Common myeloid progenitor, CD34-positive (primary cell): ENCODE measurements at regions not wholly inside any gene's neighbourhood (a gene's known extent, or its start where the extent isn't known, plus 50 kb on each side); places are given as distances from the start of the nearest gene placed in this dataset.

Experiments
- CTCF ChIA-PET: fragments of 350-600 bp; sonication (Branson Sonifier 250); formaldehyde crosslinking; loops from one replicate; lab custom pipeline; 2021; ENCODE audit warnings: antibody characterized with exemption; lab: Charles Lee
- POLR2A ChIA-PET: fragments of 350-600 bp; sonication (Branson Sonifier 250); formaldehyde crosslinking; loops from one replicate; lab custom pipeline; 2021; ENCODE audit warnings: antibody characterized with exemption; lab: Charles Lee
- DNase-seq, 3 donors: peaks; one replicate each; pipeline versions ENCODE4 v3.0.0 to v3.0.0-alpha.2; 2013
- H3K27ac ChIP-seq, 2 experiments: 1 replicate in 1 of 2; 2 replicates in 1 of 2; pipeline ENCODE4 v1.7.0; 2013; ENCODE audit warnings: inconsistent platforms in 2 of 2, low read length in 2 of 2, mild to moderate bottlenecking in 2 of 2, low read depth in 1 of 2, moderate library complexity in 1 of 2; ENCODE audit not compliant: severe bottlenecking in 2 of 2, insufficient read depth in 1 of 2, poor library complexity in 1 of 2
- H3K27me3 ChIP-seq, 5 experiments: replicated peaks in 2 of 5; 1 replicate in 3 of 5; 2 replicates in 2 of 5; pipeline versions ENCODE4 v1.6.1 to v1.7.0; 2013; ENCODE audit warnings: low read length in 4 of 5, mild to moderate bottlenecking in 2 of 5, moderate library complexity in 2 of 5, inconsistent platforms in 1 of 5; ENCODE audit not compliant: insufficient read depth in 5 of 5, control insufficient read depth in 4 of 5
- H3K36me3 ChIP-seq, 4 experiments: 1 replicate in 2 of 4; 2 replicates in 2 of 4; pipeline versions ENCODE4 v1.6.1 to v1.7.0; 2013; ENCODE audit warnings: low read length in 3 of 4, control low read depth in 1 of 4, mild to moderate bottlenecking in 1 of 4; ENCODE audit not compliant: control insufficient read depth in 4 of 4, insufficient read depth in 4 of 4
- H3K4me1 ChIP-seq, 4 experiments: 1 replicate in 3 of 4; 2 replicates in 1 of 4; pipeline versions ENCODE4 v1.6.1 to v1.7.1; 2013; ENCODE audit warnings: low read length in 3 of 4, mild to moderate bottlenecking in 3 of 4, control low read depth in 1 of 4, inconsistent platforms in 1 of 4, moderate library complexity in 1 of 4; ENCODE audit not compliant: control insufficient read depth in 4 of 4, insufficient read depth in 4 of 4; ENCODE audit errors: control extremely low read depth in 1 of 4
- H3K4me3 ChIP-seq, 7 experiments: 1 replicate in 4 of 7; 2 replicates in 3 of 7; pipeline versions ENCODE4 v1.5.1 to v1.7.0; 2013; ENCODE audit warnings: mild to moderate bottlenecking in 7 of 7, low read length in 6 of 7, moderate library complexity in 6 of 7, inconsistent platforms in 2 of 7, low read depth in 2 of 7, control low read depth in 1 of 7; ENCODE audit not compliant: insufficient read depth in 4 of 7, control insufficient read depth in 1 of 7; ENCODE audit errors: extremely low read depth in 1 of 7
- H3K9me3 ChIP-seq, 5 experiments: 1 replicate in 4 of 5; 2 replicates in 1 of 5; pipeline versions ENCODE4 v1.6.1 to v1.7.1; 2013; ENCODE audit warnings: low read length in 4 of 5, mild to moderate bottlenecking in 2 of 5, inconsistent platforms in 1 of 5, low read depth in 1 of 5, moderate library complexity in 1 of 5; ENCODE audit not compliant: control insufficient read depth in 4 of 5, insufficient read depth in 2 of 5; ENCODE audit errors: control extremely low read depth in 1 of 5
- WGBS: methylation state at CpG from one replicate; pipeline ENCODE4 v1.1.5; 2013; ENCODE audit not compliant: insufficient coverage; 5-methylcytosine and 5-hydroxymethylcytosine counted together

DNA sequence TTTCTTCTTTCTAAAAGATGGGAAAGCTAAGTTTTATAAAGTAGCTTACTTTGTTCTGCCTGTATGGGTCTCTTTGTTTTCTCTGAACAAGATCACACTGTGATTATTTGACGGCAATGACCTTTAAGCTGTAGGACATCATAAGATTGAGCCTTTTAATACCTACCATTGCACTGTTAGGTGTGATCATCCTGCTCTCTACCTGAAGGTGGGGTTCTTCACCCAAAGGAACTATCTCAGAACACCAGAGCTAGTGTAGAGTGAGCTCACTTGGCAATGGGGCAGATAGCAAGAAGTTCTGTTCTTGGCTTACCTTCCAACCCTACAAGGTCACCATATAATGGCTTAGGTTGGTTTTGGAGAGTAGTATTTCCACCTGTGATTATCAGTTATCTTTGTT is 200.2 kb downstream of the SPATA31D1 start:
- 80% methylated on average over 1 of the region's 1 CpG for WGBS
- Histone ChIP-seq H3K27me3 (no peaks in the 10 kb centered on the region), H3K4me1 (peaks cover 12 to 32% (median 24%) of the 10 kb centered on the region in 4 experiments), H3K27ac (no peak overlapping the region), H3K9me3 (peaks cover 0 to 1% (median 0%) of the 10 kb centered on the region in 5 experiments), H3K4me3 (no peak overlapping the region), H3K36me3 (no peaks in the 10 kb centered on the region)
- ChIA-PET POLR2A (no interaction called here), CTCF (no interaction called here)
- no peak for DNase-seq

DNA sequence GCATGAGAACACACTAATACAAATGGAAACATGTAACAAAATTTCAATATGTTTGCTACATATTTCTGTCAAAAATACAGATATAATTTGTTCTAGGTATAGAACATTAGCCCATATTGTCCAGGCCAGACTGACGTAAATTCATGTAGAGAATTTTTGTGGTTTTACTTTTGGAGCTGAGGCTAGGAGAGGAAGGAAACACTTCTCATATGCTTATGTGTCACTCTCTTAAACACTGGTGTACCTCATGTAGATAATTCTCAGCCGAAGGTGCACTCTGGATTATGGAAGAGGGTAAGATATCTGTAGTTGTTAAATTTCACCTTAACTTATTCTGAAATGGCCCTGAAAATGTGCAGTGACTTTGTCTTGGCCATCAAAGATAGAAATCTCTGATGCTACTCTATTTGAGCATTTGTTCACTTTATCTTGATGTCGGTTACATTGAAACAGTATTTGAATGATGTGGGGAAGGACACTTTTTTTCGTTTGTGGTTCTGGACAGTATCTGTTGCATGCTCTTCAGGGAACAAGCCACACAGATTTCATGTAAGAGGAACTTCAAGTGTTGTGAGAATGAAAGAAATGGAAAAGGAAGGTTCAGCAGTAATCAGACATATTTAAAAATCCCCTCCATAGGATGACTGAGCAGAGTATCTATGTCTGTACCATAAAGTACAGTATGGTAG is 202.7 kb downstream of the SPATA31D1 start:
- peak overlapping the region in 1 of 7 experiments; percentile 18 for H3K4me3 ChIP-seq
- H3K27ac ChIP-seq, result no peak overlapping the region
- WGBS, result 0% methylated on average over 1 of the region's 4 CpGs
- H3K9me3 ChIP-seq, result peaks cover 0 to 10% (median 2%) of the 10 kb centered on the region in 5 experiments
- H3K27me3 ChIP-seq, result no peaks in the 10 kb centered on the region
- DNase-seq, result peak; percentile 42 to 81 (median 66)
- H3K36me3 ChIP-seq, result no peaks in the 10 kb centered on the region
- ChIA-PET POLR2A (no interaction called here), CTCF (no interaction called here)
- peaks cover 9 to 26% (median 21%) of the 10 kb centered on the region in 4 experiments for H3K4me1 ChIP-seq

DNA sequence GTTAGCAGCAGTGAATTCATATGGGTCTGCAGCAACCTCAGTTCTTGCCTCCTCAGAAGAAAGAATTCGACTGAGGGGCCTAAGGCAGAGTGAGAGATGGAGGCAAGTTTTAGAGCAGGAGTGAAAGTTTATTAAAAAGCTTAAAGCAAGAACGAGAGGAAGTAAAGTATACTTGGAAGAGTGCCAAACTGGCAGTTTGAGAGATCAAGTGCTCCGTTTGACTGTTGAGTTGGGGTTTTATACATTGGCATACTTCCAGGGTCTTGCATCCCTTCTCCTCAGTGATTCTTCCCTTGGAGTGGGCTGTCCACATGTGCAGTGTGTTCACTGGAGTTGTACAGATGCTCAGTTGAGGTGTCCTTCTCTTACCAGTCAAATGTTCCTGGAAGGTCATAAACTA is 203.6 kb downstream of the SPATA31D1 start:
- peaks cover 9 to 26% (median 21%) of the 10 kb centered on the region in 4 experiments for H3K4me1 ChIP-seq
- POLR2A ChIA-PET, result no interaction called here
- DNase-seq, result peak; percentile 8 to 53 (median 48)
- WGBS, result 100% methylated on average over 1 of the region's 3 CpGs
- H3K27me3 ChIP-seq, result no peaks in the 10 kb centered on the region
- H3K36me3 ChIP-seq, result no peaks in the 10 kb centered on the region
- H3K27ac ChIP-seq, result no peak overlapping the region
- H3K4me3 ChIP-seq, result no peak overlapping the region
- peaks cover 0 to 10% (median 2%) of the 10 kb centered on the region in 5 experiments for H3K9me3 ChIP-seq
- CTCF ChIA-PET, result no interaction called here

DNA sequence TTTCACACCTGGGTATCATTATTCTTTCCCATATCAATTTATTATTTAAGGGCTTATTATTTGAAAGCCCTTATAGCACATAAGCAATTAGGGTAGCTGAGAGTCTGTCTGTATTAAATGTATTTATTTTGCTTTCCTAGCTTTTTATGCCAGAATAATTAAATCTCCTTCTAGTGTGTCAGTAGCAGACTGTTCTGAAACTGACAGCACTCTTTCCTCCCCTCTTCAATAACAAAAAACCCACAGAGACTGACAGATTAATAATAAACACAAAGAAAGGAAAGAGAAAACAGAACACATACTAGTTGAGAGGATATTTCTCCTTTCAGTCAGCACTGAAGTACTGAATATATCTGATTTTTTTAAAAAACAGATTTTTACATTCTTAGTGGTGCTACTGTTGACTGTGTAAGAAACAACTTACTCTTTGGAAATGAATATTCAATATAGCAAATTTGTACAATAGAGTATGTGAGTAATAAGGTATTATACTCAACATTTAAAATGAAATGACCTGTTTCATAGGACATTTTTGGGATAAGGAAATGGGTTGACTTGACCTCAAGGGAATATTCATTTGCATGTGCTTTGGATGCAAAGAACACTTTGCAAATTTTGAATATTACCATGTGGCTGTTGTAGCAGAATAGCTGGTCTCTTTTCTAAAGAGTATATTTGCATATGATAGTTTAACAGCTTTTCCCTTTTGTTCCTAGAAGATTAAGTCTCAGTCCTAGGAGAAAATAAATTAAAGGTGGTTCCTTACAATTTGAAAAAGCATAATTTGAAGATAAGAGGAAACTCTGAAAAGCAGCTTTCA is 208.3 kb downstream of the SPATA31D1 start:
- no peak for DNase-seq
- ChIA-PET POLR2A (no interaction called here), CTCF (no interaction called here)
- Histone ChIP-seq H3K27me3 (no peaks in the 10 kb centered on the region), H3K4me1 (peaks cover 4 to 9% (median 9%) of the 10 kb centered on the region in 4 experiments), H3K36me3 (no peaks in the 10 kb centered on the region), H3K27ac (no peak overlapping the region), H3K9me3 (peaks cover 0 to 10% (median 2%) of the 10 kb centered on the region in 5 experiments), H3K4me3 (no peak overlapping the region)

DNA sequence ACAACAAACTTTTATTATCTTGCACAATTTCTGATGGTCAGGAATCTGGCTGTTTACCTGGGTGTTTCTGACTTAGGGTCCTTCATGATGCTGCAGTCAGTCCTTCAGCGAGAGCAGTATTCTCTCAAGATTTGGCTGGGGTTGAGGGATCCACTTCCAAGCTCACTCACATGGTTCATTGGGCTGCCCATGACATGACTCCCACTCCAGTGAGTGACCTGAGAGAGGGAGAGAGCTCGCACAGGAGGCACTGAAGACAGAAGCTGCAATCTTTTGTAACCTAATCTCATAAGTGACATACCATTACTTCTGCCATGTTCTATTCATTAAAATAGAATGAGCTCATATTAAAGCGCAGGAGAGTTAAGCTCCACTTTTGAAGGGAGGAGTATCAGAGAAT is 212.6 kb downstream of the SPATA31D1 start:
- ChIA-PET POLR2A (no interaction called here), CTCF (no interaction called here)
- peaks cover 0 to 7% (median 0%) of the 10 kb centered on the region in 4 experiments for H3K4me1 ChIP-seq
- no peak for DNase-seq
- no peaks in the 10 kb centered on the region for H3K36me3 ChIP-seq
- WGBS, result 100% methylated on average over 1 of the region's 3 CpGs
- no peak overlapping the region for H3K27ac ChIP-seq
- H3K9me3 ChIP-seq, result no peaks in the 10 kb centered on the region
- H3K4me3 ChIP-seq, result no peak overlapping the region
- no peaks in the 10 kb centered on the region for H3K27me3 ChIP-seq

DNA sequence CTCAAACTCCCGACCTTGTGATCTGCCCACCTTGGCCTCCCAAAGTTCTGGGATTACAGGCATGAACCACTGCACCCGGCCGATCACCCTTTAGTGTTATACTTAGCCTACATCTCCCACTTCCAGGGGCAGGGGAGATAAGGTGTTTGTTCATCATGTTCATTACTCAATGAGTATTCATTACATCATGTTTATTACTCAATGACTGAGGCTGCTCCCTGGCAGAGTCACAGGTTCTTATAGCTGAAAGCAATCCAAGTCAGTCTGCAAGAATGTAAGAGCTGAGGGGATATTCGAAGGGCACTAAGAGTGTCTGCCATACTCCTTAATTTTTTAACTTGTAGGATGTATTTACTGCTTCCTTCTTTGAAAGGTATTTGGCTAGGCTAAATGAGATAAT is 214.2 kb downstream of the SPATA31D1 start:
- no peak overlapping the region for H3K4me3 ChIP-seq
- POLR2A ChIA-PET, result interaction anchor here (0.7 kb wide), 1 partner anchor 12 kb away, joined by 3 read pairs; no protein-coding TSS in a partner anchor
- CTCF ChIA-PET, result no interaction called here
- no peaks in the 10 kb centered on the region for H3K36me3 ChIP-seq
- H3K9me3 ChIP-seq, result no peaks in the 10 kb centered on the region
- no peak overlapping the region for H3K27ac ChIP-seq
- peaks cover 0 to 7% (median 0%) of the 10 kb centered on the region in 4 experiments for H3K4me1 ChIP-seq
- no peak for DNase-seq
- H3K27me3 ChIP-seq, result no peaks in the 10 kb centered on the region
- WGBS, result no CpG with 5 or more reads among the region's 4 CpGs

DNA sequence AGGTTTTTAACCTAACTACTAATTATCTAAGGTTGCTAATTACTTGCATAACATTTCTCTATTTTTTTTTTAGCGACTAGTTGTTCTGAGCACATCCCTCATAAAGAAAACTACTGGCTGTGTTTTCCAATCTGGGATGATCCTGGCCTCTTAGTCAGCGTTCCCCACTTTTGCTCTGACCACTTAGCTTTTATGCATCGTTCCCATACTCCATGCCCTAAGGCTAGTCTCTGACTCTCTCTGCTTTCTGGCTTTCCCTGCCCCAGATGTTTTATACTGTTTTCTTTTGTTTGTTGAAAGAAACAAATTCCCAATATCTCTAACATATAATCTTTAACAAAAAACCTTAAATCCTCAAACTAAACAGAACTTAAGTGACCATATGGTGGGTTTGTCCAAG is 217.9 kb downstream of the SPATA31D1 start:
- CTCF ChIA-PET, result no interaction called here
- no peak for DNase-seq
- Histone ChIP-seq H3K4me1 (peaks cover 0 to 7% (median 0%) of the 10 kb centered on the region in 4 experiments), H3K9me3 (peaks cover 0 to 9% (median 5%) of the 10 kb centered on the region in 5 experiments), H3K27me3 (no peaks in the 10 kb centered on the region), H3K4me3 (no peak overlapping the region), H3K27ac (no peak overlapping the region), H3K36me3 (no peaks in the 10 kb centered on the region)
- 96% methylated on average over 2 of the region's 3 CpGs for WGBS
- POLR2A ChIA-PET, result no interaction called here
